ENCODE measurements at regions not wholly inside any gene's neighbourhood (a gene's known extent, or its start where the extent isn't known, plus 50 kb on each side); places are given as distances from the start of the nearest gene placed in this dataset.

DNA sequence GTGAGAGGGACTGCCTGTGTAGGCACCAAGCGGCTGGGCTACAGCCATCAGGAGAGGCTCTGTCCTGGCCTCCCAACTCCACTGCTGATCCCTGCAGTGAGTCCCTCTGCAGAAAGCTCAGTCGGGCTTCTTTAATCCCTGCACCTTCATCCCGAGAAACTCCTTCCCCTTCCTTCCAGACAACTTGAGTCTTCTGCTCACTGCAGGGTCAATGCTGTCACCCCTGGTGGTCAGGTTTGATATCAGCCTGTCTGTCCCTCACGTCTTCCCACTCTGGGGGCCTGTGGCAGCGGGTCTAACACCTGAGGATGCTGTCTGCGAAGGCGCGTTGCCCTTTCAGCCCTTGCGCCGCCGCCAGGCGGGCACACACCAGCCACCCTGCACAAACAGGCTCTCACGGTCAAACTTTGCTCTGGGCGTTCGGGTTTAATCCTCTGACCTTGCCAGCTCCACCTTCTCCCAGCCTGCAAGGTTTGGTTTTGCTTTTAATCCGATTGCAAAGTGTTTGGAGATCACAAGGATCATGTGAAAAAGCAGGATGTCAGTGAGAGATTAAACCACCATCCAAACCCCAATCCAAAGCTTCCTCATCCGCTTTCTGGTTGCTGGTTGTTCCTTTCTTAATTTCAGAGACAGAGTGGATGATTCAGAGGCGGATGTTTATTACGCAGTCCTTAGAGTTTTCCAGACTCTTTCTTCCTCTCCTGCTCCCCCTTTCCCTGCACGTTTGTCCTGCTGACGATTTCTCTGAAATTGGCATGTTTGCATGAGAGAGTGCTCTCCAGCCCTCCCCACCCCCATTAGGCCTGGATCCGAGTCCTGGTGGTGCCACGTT lies 74.8 kb upstream of the SLC34A2 start:
- TF ChIP-seq CTCF (IDR thresholded peaks at IDR 0.05; ENCODE audit: insufficient read depth, low read length, poor library complexity, severe bottlenecking): no peak
- no peak for TF ChIP-seq EZH2phosphoT487 (conservative IDR thresholded peaks at IDR 0.05; ENCODE audit: low read length)
